ENCODE measurements at regions not wholly inside any gene's neighbourhood (a gene's known extent, or its start where the extent isn't known, plus 50 kb on each side); places are given as distances from the start of the nearest gene placed in this dataset.

DNA sequence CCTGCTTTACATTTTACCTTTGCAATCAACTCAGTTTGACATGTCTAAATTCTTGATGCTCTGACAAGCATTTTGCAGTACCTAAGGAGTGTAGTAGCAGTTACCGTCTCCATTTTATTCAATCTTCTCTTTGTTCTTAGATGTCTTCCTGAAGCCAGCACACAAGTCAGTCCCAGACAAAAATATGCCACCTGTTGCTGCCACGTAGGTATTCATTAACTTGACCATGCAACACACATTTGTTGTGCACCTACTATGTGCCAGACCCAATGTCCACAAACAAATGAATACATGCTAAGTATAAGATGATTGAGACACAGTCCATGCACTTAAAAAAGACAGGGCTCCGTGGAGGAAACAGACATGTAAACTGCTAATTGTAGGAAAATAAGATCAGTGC, 81.5 kb upstream of the NGF start:
- TF ChIP-seq, protein P1, sequence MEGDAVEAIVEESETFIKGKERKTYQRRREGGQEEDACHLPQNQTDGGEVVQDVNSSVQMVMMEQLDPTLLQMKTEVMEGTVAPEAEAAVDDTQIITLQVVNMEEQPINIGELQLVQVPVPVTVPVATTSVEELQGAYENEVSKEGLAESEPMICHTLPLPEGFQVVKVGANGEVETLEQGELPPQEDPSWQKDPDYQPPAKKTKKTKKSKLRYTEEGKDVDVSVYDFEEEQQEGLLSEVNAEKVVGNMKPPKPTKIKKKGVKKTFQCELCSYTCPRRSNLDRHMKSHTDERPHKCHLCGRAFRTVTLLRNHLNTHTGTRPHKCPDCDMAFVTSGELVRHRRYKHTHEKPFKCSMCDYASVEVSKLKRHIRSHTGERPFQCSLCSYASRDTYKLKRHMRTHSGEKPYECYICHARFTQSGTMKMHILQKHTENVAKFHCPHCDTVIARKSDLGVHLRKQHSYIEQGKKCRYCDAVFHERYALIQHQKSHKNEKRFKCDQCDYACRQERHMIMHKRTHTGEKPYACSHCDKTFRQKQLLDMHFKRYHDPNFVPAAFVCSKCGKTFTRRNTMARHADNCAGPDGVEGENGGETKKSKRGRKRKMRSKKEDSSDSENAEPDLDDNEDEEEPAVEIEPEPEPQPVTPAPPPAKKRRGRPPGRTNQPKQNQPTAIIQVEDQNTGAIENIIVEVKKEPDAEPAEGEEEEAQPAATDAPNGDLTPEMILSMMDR (IDR thresholded peaks at IDR 0.05 in 4 of 5, conservative IDR thresholded peaks at IDR 0.05 in 1 of 5): no peak
- TF ChIP-seq POLR2A (IDR thresholded peaks at IDR 0.05): no peak

All from gastrocnemius medialis (tissue), 4 donors.